ENCODE measurements at regions not wholly inside any gene's neighbourhood (a gene's known extent, or its start where the extent isn't known, plus 50 kb on each side); places are given as distances from the start of the nearest gene placed in this dataset.

DNA sequence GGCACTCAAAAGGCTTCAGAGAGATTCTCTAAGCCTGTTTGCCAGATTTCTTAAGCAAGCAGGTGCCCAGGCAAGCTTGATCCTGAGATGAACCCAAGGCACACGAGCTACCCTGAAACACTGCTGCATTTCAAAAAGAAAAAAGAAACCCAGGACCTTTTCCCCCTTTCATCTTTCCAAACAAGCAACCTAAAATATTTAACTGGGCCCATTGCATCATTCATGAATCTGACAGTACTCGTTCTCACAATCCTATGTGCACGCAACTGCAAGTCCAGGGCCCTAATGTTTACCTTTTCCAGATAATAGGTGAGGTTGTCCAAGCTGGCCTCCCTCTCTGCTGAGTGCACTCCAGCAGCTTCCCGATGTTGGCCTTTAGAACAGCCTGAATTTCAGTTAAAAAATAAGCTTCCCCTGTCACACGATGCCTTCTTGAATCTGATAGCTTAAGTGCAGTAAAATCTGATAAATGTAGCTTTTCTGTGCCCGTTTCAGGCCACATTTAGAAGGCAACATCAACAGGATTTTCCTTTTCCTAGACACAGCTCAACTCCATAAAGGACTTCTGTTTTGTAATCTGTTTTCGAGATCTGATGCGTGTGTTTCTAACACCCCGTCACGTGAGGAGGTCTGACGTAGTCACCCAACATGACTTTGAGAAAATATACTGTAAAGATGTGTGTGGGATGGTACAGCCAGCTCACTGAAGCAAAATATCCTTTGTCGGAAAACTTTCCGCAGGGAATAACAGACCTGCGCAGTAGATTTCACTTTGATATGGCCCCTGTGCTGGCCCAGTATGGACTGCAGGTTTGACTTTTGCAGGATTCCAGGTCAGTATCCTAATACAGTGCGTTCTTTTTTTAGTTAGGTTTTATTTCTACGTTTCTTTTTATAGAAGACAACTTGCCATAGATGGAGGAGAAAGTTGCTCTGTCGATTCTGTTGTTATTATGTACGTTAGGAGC, 55.1 kb upstream of the RASA2 start:
- Histone ChIP-seq H3K9me3 (no peaks in the 10 kb centered on the region), H3K27me3 (no peaks in the 10 kb centered on the region), H3K36me3 (peaks cover 23% of the 10 kb centered on the region), H3K4me1 (peaks cover 51% of the 10 kb centered on the region), H3K4me3 (peak overlapping the region; percentile 4), H3K27ac (peak overlapping the region; percentile 71)
- peak; percentile 66 for ATAC-seq
- intact Hi-C loops (cut with DNase I) = no loop called here
- TF ChIP-seq, protein P1, sequence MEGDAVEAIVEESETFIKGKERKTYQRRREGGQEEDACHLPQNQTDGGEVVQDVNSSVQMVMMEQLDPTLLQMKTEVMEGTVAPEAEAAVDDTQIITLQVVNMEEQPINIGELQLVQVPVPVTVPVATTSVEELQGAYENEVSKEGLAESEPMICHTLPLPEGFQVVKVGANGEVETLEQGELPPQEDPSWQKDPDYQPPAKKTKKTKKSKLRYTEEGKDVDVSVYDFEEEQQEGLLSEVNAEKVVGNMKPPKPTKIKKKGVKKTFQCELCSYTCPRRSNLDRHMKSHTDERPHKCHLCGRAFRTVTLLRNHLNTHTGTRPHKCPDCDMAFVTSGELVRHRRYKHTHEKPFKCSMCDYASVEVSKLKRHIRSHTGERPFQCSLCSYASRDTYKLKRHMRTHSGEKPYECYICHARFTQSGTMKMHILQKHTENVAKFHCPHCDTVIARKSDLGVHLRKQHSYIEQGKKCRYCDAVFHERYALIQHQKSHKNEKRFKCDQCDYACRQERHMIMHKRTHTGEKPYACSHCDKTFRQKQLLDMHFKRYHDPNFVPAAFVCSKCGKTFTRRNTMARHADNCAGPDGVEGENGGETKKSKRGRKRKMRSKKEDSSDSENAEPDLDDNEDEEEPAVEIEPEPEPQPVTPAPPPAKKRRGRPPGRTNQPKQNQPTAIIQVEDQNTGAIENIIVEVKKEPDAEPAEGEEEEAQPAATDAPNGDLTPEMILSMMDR (IDR thresholded peaks at IDR 0.05) = no peak
- DNase-seq = no peak

DNA sequence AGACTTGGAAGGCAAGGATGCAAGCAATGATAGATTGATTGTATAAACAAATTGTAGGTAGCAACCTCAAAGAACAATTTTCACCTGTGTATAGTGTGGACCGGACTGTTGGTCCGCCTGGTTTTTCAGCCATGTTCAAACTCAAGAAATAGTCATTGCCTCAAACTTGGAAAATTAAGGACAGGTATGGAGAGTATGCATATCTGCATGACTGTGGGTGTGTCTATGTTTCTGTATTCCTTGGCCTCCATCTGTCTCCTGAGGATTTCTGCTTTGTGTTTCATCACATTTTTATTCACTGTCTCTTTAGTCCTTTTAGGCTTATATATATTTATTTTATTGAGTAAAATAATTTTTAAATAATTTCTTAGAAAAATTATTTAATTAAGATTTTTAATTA, 53.9 kb upstream of the RASA2 start:
- TF ChIP-seq, protein P1 (IDR thresholded peaks at IDR 0.05) = no peak
- Histone ChIP-seq H3K36me3 (peaks cover 21% of the 10 kb centered on the region), H3K4me1 (peaks cover 39% of the 10 kb centered on the region), H3K27me3 (no peaks in the 10 kb centered on the region), H3K9me3 (no peaks in the 10 kb centered on the region), H3K4me3 (no peak overlapping the region), H3K27ac (no peak overlapping the region)
- no peak for DNase-seq
- no peak for ATAC-seq
- intact Hi-C loops (cut with DNase I) = no loop called here

DNA sequence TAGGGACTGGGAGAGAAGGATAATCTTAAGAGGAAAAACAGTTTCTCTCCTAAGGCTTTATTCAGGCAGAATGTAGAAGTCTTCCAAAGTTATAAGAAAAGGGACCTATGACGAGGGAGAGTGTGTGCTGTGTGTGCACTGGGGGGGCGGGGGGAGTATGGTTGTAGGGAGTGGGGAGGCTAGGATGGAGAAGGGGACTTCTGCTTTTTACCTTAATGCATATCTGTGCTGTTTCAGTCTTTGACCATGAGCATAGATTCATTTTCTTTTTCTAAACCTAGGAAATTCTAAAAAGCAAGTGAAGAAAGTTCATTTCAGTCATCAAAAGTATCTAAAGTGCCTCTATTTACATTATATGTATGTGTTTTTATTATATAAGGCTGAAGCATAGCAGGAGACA, 52.6 kb upstream of the RASA2 start:
- Histone ChIP-seq H3K27me3 (no peaks in the 10 kb centered on the region), H3K36me3 (peaks cover 25% of the 10 kb centered on the region), H3K4me3 (no peak overlapping the region), H3K9me3 (no peaks in the 10 kb centered on the region), H3K4me1 (peaks cover 32% of the 10 kb centered on the region), H3K27ac (no peak overlapping the region)
- ATAC-seq (no peak), DNase-seq (no peak)
- intact Hi-C loops (cut with DNase I) = no loop called here
- TF ChIP-seq, protein P1 (IDR thresholded peaks at IDR 0.05) = no peak

DNA sequence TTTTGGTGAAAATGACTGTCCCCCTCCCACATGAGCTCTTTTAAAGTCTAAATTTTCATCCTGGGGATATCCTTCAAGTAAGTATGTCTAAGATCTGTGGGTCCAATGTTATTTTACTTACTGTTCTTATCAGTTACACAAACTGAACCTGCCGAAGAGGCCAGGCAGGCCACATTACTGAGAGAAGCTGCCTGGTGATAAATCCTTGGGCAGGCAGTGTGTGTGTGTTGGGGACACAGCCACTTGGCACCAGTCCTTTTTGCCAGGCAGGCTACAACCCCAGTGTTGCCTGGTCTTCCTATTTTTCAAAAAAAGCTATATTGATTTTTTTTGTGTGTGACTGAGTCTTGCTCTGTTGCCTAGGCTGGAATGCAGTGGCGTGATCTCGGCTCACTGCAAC, 50.6 kb upstream of the RASA2 start:
- H3K27me3 ChIP-seq = no peaks in the 10 kb centered on the region
- no peak overlapping the region for H3K4me3 ChIP-seq
- no peaks in the 10 kb centered on the region for H3K9me3 ChIP-seq
- H3K4me1 ChIP-seq = peaks cover 42% of the 10 kb centered on the region
- TF ChIP-seq, protein P1 (IDR thresholded peaks at IDR 0.05) = no peak
- H3K36me3 ChIP-seq = peaks cover 19% of the 10 kb centered on the region
- no peak for ATAC-seq
- H3K27ac ChIP-seq = no peak overlapping the region
- intact Hi-C loops (cut with DNase I) = no loop called here
- no peak for DNase-seq
